Endothelial cell (in vitro differentiated cells): ENCODE measurements at regions not wholly inside any gene's neighbourhood (a gene's known extent, or its start where the extent isn't known, plus 50 kb on each side); places are given as distances from the start of the nearest gene placed in this dataset.

ENCODE experiments used
- DNase-seq: peaks from one replicate; pipeline ENCODE4 v3.0.0; 2021; ENCODE audit warnings: low spot score
- H3K27ac Mint-ChIP-seq: one replicate; pipeline ENCODE4 v1.8.0; 2021; ENCODE audit warnings: mixed read lengths, inconsistent platforms; ENCODE audit not compliant: unreplicated experiment
- H3K27me3 Mint-ChIP-seq: one replicate; pipeline ENCODE4 v1.8.0; 2021; ENCODE audit warnings: mild to moderate bottlenecking, moderate library complexity, mixed read lengths, inconsistent platforms; ENCODE audit not compliant: unreplicated experiment
- H3K36me3 Mint-ChIP-seq: one replicate; pipeline ENCODE4 v1.8.0; 2021; ENCODE audit warnings: mild to moderate bottlenecking, low read depth, mixed read lengths, inconsistent platforms; ENCODE audit not compliant: unreplicated experiment
- H3K4me1 Mint-ChIP-seq: one replicate; pipeline ENCODE4 v1.8.0; 2021; ENCODE audit warnings: mild to moderate bottlenecking, mixed read lengths, inconsistent platforms; ENCODE audit not compliant: unreplicated experiment
- H3K4me3 Mint-ChIP-seq: one replicate; pipeline ENCODE4 v1.8.0; 2021; ENCODE audit warnings: mild to moderate bottlenecking, mixed read lengths, inconsistent platforms; ENCODE audit not compliant: unreplicated experiment
- H3K9me3 Mint-ChIP-seq: one replicate; pipeline ENCODE4 v1.8.0; 2021; ENCODE audit warnings: mixed read lengths, inconsistent platforms; ENCODE audit not compliant: unreplicated experiment
- CTCF ChIP-seq: fragments of 200-600 bp; sonication (generic); IDR thresholded peaks from one replicate; pipeline ENCODE4 v1.5.0; 2021; ENCODE audit warnings: antibody characterized with exemption; ENCODE audit not compliant: unreplicated experiment

DNA sequence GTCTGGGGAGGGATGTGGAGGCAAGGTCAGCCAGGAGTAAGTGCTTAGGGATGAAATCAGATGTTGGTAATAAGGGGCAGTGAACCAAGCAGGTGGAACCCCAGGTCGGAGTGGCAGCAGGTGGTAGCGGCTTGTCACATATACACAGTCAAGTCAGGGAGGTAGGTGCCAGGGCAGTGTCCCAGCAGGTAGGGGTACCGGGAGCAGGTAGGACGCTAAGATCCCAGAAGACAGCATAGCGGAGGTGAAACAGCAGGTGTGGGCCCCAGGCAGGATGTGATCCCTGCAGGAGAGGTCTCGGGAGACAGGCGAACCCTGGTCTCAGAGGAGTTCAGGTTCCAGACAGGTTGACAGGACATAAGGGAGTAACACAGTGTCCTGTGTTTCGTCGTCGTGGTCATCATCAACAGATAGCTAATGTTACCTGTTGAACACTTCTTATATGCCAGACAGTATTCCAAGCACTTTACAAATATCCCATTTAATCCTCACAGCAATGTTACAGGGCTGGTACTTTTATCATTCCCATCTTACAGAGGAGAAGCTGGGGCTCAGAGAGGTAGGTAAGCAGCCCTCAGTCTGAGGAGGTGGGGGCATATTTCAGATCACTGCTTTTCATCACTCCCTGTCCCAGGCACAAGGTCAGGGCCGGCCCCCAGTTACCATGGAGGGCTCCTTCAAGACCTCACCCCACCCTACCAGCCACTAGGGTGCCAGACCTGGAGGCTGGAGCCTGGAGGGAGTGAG lies 241.6 kb downstream of the UACA start:
- H3K4me1 Mint-ChIP-seq, result peaks cover 3% of the 10 kb centered on the region
- no peak overlapping the region for H3K27ac Mint-ChIP-seq
- TF ChIP-seq CTCF, result no peak
- H3K4me3 Mint-ChIP-seq, result no peak overlapping the region
- no peaks in the 10 kb centered on the region for H3K36me3 Mint-ChIP-seq
- no peak for DNase-seq
- H3K27me3 Mint-ChIP-seq, result peaks cover 13% of the 10 kb centered on the region
- H3K9me3 Mint-ChIP-seq, result no peaks in the 10 kb centered on the region

DNA sequence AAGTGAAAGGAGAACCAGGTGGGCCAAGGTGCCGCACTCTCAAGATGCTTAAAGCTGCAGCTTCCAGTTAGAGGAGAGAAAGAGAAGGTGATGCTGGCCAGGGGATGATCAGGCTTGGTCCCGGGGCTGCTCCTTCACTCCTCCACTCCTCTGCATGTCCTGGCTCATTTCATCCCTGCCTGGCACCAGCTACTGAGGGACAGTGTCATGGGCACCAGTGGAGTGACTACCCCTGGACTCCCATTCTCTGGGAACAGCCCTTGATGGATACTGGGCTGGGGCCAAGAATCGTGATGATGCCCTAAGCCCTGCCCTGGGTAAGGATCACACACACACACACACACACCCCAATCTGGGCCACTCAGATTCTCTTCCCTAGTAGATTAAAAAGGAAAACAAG lies 243.7 kb downstream of the UACA start:
- H3K9me3 Mint-ChIP-seq, result no peaks in the 10 kb centered on the region
- H3K36me3 Mint-ChIP-seq, result no peaks in the 10 kb centered on the region
- H3K27me3 Mint-ChIP-seq, result peaks cover 8% of the 10 kb centered on the region
- H3K4me1 Mint-ChIP-seq, result no peaks in the 10 kb centered on the region
- no peak for TF ChIP-seq CTCF
- H3K27ac Mint-ChIP-seq, result no peak overlapping the region
- no peak overlapping the region for H3K4me3 Mint-ChIP-seq
- DNase-seq, result no peak

DNA sequence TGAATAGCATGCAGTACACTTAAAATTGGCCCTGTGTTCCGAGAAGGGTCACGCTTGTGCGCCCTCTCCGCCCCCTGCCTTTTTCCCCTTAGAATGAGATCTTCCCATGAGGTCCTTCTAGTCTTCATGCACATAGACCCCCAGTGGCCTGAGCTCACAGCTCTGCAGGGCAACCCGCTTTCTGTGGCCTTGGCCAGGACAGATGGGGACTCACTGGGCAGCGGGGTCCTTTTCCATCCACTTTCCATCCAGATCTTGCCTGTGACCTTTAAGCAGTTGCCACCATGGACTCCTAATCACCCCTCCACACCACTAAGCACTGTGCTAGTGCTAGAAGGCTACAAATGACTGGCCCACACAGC lies 244.4 kb downstream of the UACA start:
- Mint-ChIP-seq H3K9me3 (no peaks in the 10 kb centered on the region), H3K4me3 (no peak overlapping the region), H3K27ac (no peak overlapping the region), H3K27me3 (peaks cover 8% of the 10 kb centered on the region), H3K36me3 (no peaks in the 10 kb centered on the region), H3K4me1 (no peaks in the 10 kb centered on the region)
- no peak for DNase-seq
- TF ChIP-seq CTCF, result no peak

GRCh38 chr15:70518201-70519003 lies 245.0 kb downstream of the UACA start:
- H3K4me1 Mint-ChIP-seq, result no peaks in the 10 kb centered on the region
- no peak for TF ChIP-seq CTCF
- H3K27ac Mint-ChIP-seq, result no peak overlapping the region
- H3K36me3 Mint-ChIP-seq, result no peaks in the 10 kb centered on the region
- no peak overlapping the region for H3K4me3 Mint-ChIP-seq
- no peak for DNase-seq
- no peaks in the 10 kb centered on the region for H3K9me3 Mint-ChIP-seq
- H3K27me3 Mint-ChIP-seq, result peaks cover 8% of the 10 kb centered on the region

- DNase-seq, result no peak
- Mint-ChIP-seq H3K4me1 (no peaks in the 10 kb centered on the region), H3K4me3 (no peak overlapping the region), H3K36me3 (no peaks in the 10 kb centered on the region), H3K27me3 (peaks cover 8% of the 10 kb centered on the region), H3K27ac (no peak overlapping the region), H3K9me3 (no peaks in the 10 kb centered on the region)
- no peak for TF ChIP-seq CTCF
Measured at GRCh38 chr15:70517194-70517590, 246.2 kb downstream of the UACA start.
